Ammon's horn (tissue), 1 donor: ENCODE measurements at regions not wholly inside any gene's neighbourhood (a gene's known extent, or its start where the extent isn't known, plus 50 kb on each side); places are given as distances from the start of the nearest gene placed in this dataset.

Experiments
- DNase-seq: peaks from one replicate; pipeline ENCODE4 v3.0.0-alpha.2; 2016; ENCODE audit warnings: low spot score

DNA sequence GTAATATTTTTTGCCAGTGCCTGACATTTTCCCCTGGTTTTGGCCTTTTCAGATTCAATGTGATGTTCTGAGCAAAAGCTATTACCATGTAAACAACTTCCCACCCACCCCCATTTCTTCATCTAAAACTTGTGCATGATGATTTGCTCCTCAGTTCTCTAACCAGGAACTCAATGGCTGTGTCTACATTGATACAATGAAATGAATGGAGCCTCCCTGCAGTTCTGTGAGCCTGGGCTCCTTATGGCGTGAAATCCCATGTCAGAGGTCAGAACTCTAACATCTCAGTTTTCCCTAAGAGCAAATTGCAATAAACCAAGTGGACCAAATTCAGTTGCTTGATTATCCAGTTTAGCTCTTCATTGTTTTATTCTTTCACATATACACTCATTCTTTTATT lies 534.8 kb upstream of the LCORL start:
- DNase-seq = no peak

DNA sequence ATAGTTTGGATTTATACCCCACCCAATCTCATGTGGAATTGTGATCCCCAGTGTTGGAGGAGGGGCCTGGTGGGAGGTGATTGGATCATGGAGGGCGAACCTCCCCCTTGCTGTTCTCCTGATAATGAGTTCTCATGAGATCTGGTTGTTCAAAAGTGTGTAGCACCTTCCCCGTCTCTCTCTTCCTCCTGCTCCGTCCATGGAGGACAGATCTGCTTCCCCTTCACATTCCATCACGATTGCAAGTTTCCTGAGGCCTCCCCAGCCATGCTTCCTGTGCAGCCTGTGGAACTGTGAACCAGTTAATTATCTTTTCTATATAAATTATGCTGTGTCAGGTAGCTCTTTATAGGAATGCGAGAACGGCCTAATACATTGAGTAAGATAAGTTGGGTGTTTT lies 518.8 kb upstream of the LCORL start:
- no peak for DNase-seq

DNA sequence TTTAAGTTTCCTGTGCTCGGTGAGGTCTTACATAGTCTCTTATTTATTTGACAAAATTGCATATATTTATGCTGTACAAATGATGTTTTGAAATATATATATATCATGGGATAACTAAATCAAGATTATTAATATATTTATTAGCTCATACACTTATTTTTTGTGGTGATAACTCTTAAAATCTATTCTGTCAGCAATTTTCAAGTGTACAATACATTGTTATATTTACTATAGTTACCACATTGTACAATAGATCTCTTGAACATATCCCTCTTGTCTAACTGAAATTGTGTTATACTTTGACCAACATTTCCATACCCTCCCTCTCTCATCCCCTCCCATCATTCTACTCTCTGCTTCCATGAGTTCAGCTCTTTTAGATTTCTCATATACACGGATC lies 516.6 kb upstream of the LCORL start:
- DNase-seq = no peak

DNA sequence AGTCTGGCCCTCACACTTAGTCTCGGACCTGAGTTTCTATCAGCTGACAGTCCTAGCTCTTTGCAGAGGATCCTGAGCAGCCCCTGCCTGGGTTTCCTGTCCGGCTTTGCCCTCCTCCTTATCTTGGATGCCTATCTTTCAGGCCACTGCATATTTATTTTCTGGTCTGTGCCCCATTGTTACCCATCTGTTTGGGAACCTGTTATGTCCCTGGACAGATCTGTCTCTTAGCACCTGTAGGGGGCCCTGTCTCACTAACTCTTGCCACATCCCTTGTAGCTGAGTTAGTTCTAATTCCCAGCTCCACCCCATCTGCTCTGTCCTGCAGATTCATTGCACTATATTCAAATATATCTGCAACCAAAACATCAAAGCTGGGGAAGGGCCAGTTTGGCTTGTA lies 514.9 kb upstream of the LCORL start:
- DNase-seq = no peak

DNA sequence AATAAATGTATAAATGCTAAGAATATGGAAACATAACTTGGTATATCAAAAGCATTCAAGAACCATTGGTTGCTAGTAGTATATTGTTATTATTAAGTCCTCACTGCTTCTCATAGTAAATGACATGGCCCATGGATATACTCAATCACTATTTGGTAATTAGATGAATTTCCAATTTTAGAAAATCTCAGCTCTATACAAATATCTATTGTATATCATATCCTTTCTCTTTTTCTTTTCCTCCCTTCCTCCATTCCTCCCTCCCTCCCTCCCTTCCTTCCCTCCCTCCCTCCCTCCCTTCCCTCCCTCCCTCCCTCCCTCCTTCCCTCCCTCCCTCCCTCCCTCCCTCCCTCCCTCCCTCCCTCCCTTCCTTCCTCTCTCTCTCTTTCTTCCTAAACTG lies 514.4 kb upstream of the LCORL start:
- no peak for DNase-seq

DNA sequence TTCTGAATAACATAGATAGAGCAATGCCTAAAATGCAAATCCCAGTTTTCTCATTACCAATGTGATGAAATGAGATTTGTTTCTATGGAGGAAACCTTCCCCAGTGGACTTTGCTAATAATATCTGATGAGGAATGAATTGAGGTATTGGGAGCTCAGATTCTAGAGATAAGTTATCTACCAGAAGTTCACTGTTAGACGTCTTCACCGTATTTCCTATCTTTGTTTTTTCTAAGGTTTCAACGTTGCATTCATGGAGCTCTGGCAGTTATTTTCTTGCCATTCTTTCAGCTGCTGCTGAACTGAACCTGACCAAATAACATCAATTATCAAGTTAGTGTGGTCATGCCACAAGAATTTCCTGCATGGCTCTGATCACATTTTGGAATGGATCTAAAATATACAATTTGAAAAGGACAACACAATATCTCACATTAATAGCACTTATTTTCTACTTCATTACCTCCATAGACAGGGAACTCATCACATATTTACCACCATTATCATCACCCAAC lies 511.8 kb upstream of the LCORL start:
- DNase-seq = no peak

DNA sequence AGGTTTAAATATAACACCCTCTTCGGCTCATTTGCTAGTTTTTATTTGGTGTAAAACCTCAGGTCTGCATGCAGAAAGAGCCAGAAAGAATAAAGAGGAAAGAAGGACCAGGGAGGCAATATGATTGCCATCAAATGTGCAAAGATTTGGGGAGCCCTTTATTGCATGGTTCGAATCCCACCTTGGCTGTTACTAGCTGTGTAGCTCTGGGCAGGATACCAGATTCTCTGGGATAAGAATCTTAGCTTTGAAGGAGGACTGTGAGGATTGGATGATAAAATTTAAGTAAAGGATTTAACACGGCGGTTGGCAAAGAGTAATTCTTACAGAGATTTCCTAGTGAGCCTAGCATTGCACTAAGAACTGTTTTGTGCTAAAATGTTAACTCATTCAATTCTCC lies 510.2 kb upstream of the LCORL start:
- no peak for DNase-seq

DNA sequence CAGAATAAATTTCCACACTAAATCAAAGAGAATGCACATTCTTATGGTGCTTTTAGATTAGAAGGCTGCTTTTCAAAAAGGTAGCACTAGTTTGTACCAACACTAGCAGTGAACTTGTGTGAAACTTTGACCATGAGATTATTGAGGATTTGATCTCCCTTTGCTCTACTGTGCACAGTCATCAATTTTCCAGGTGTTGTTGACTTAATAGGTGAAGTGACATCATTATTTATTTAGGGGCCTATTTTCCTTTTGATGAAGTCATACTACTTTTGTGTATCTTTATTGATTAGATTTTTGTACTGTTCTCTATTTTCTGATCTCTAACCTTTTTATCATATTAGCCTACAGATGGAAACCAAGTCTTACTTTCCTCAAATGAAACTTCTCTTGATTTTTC lies 507.9 kb upstream of the LCORL start:
- DNase-seq = no peak

DNA sequence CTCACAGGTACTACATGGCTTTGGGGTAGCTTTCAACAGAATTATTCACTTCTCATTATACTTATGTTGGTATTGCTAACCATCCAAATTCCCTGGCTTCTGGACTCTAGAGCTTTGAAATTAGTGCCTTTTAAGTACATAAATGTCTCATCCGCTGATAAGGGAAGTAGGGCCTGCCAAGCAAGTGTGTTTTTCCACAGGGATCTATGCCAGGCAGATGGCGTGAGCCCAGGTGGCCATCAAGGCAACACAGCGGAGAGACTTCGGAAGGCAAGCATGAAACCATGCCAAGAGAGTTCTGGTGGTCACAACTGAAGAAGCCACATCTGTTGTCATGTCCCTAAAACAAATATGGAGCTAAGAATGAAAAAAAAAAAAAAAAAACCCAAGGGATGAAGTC lies 503.1 kb upstream of the LCORL start:
- DNase-seq = no peak

DNA sequence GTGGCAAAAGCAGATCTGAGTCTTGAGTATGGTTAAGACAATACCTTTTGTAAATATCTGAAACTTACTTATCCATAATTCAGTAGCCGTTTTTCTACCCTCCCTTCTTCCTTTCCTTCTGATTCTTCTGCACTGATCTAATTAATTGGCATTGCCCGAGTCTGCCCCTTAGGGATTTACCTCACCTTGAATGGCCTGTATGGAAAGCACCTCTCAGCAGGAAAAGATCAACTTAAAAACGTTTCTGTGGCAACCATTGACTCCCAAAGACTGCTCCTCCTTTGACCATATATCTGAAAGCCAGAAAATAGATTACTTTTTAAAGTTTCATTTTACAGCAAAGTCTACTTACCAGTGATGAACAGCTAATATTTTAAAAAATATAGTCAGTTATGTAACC lies 496.5 kb upstream of the LCORL start:
- no peak for DNase-seq

DNA sequence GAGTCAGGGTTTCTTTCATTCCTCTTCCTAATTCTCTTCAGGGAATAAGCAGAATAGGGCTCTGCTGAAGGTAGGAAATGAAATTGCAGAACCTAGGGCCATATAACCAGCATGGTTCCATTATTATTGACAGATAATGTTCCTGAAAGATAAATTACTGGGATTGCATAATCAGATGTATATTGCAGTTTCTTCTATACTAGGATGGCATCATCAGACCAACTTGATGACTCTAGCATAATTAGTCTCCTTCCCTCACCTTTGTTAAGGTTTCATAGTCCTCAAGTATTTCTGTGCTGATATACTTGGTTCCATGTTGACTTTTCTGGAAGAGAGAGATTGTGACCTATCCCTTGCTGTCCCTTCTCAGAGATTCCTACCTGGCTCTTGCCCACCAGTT lies 492.3 kb upstream of the LCORL start:
- DNase-seq = no peak

DNA sequence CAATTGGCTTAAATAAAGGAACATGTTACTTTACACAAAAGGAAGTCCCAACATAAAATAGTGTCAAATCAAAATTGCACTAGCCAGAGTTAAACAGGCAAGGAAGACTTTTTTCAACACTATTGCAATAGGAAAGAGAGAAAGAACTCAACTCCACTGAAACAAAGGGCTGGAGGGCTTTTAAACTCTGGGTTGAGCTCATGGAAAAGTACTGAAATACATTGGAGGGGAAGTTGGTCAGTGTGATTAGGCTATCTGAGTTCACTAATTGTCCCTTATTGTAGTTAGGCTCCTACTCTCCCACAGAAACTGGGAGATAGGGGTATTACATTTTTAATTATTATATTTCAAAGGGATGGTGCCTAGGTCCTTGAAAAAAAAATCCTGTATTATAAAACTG lies 491.2 kb upstream of the LCORL start:
- DNase-seq = no peak

DNA sequence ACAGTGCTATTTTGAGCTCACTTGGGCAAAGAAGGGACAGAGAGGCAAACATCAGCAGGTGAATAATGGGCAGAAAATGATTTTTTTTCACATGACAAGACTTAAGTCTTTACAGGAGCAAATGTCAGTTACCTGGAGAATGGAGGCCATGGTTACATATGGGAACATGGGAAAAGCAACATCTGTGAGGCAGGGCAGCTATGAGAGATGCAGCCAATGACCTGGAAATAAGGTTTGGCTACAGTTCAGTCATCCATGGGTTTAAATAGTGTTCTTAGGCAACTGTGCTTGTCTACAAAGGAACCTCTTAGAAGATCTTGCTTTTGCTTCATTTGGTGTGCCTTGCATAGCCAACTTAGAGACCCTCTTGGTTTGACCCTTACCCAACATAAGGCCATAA lies 490.2 kb upstream of the LCORL start:
- no peak for DNase-seq

DNA sequence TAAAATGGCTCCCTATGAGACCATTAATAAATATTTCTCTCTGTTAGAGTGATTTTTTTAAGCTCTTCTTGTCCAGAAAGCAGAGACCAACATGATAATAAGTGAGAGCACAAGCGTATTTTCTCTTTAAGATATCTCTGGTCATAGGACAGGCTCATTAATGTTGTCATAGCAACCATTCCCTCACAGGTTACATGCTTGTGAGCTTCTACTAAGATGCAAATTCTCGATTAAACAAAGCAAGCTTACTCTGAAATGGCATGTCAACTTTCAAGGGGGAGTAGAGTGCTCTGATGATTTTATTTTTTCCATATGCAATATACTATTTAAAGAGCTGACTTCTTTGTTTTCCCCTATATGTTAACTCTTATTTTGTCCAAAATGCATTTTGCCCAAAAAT lies 487.2 kb upstream of the LCORL start:
- DNase-seq = no peak

DNA sequence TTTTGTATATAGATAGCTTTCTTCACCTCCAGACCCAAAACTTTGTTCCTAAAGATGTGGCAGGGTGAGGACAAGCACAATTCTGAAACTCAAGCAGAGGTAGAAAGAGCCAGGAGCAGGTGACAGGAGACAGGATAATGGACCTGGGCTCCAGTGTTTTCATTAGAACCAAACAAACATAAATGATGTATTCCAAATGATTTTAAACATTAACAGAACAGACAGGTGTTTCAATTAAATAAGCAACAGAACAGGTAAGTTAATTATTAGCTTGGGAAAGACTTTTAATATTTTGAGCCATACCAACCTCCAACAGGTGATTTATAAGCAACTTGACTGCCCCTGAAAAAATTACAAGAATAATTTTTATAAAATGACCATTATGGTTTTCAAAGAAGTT lies 459.4 kb upstream of the LCORL start:
- no peak for DNase-seq

DNA sequence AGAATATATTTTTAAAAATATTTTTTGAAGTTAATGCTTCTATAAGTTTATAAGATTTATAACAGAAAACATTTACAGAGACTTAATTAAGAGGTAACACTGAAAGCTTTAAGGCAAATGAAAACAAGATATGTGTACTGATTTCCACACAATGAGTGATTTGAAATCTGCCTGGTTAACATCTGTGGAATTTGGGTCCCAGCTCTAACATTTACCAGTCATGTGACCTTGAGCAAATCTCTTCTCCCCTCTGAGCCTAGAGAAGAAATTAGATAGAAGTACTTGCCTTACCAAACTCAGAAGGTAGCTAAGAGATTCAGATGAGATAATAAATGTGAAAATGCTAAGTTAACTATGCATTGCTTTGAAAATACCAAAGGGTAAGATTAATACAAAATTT lies 458.8 kb upstream of the LCORL start:
- no peak for DNase-seq

DNA sequence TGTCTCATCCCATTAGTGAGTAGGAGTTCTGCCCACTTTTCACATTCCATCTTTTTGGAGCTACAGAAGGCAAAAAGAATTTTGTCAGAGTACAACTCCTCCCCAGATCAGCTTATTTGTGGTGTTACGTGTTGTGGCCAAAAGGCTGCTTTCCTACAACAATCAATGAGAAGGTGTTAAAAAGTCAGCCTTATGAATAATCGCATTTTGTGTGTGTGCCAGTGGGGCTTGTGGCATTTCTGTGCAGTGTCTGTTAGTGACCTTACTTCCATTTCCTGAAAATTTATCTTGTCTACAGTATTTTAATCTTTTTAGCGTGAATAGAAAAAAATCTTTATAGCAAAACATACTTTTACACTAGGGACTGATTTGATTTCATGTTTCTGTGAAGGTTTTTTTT lies 458.3 kb upstream of the LCORL start:
- no peak for DNase-seq

DNA sequence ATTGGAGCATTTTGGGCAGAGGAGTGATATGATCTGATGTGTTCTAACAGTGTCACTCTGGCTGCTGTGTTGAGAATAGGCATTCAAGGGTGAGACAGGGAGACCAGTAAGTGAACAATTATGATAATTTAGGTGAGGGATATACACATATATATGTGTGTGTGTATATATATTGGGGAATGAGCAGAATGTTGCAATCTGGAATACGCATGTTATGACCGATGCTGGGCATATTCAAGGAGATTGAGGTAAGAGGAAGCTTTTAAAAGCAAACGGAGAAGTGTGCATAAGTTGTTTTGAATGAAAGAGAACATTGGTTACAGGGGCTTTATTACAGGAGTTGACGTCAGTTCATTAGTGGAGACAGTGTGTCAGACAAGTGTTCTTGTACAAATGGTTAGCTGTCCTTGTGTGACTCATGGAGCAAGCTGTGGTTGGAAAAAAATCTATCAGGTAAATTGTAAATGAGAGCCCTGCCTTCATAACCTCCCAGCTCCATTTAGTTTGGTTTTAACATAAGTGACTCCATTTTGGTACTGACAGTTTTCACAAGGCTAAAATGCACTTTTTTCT lies 442.5 kb upstream of the LCORL start:
- DNase-seq = no peak

DNA sequence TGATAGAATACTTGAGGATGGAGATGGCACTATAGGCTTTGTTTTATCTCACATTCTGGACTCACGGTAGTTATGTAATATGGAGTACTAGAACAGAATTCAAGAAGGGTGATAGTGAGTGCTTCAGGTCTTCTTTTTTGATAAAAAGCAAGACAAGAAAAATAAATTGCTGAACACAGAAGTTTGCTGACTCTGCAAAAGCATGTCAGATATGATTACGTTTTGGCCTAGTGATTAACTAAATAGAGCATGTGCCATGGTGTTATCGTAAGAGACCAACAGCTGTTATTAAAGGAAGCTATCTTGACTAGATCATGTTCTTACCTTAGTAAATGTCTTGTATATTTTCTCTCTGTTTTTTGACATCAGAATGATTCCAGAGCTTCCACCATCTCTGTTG lies 436.9 kb upstream of the LCORL start:
- no peak for DNase-seq

DNA sequence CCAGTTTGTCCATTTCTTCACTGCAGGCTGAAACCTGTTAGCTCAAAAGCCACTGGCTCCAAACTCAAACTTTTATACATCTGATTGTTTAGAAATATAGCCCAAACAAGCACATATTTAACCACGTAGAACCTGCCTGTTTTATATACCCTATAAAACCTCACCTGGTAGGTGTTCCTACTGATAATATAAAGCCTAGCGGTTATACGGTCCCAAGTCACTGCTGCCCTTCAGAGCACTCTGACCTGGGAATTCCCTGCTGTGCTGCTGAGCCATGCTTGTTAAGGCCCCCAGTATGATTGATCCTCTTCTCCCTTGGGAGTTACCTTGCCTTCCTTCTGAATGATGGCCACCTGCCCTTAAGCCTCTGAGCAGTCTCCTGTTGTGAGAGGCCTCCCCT lies 432.8 kb upstream of the LCORL start:
- DNase-seq = no peak

DNA sequence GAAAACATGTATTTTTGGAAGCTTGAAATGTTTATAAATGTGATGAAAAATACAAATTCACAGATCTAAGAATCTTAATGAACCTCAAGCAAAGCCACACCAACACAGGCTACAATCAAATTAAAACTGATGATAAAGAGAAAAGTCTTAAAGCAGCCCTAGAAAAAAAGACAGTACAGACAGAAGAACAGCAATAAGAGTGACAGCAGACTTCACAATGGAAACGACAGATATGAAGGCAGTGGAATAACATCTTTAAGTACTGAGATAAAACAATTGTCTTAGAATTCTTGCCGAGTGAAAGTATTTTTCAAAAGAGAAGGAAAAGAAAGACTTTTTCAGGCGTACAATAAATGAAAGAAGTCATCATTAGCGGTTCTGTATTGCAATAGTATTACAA lies 423.6 kb upstream of the LCORL start:
- DNase-seq = no peak

DNA sequence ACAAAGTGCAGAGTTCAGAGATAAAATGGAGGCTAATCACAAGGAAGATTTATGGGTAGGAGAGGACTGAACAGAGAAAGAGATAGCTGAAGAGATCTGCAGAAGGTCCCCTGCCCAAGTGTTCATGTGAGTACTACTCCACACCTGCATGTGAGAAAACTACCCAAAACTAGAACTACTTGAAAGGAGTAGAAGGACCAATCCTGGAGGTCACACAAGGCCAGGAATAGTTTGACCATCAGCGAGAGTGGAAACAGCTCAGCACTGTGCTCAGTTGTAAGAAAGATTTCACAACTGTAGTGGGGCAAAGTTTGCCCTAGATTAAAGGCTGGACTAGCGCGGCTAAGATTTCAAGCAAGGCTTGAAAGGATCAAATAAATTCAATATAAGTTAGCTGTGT lies 422.7 kb upstream of the LCORL start:
- no peak for DNase-seq

DNA sequence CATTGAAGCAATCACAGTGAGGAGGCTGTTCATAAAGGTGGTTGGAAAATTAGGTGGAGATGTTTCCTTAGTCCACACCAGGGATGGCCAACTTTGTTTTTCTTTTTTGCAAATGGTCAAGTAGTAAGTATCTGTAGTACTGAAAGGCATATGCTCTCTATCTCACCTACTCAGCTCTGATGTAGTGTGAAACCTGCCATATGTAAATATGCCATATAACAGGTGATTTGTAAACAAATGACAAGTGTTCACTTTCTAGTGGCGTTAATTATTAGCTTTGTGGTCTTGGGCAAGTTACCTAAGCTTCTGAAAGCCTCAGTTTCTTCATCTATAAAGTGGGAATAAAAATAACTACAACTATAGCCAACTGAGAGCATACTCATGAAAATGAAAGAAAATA lies 421.4 kb upstream of the LCORL start:
- DNase-seq = no peak

DNA sequence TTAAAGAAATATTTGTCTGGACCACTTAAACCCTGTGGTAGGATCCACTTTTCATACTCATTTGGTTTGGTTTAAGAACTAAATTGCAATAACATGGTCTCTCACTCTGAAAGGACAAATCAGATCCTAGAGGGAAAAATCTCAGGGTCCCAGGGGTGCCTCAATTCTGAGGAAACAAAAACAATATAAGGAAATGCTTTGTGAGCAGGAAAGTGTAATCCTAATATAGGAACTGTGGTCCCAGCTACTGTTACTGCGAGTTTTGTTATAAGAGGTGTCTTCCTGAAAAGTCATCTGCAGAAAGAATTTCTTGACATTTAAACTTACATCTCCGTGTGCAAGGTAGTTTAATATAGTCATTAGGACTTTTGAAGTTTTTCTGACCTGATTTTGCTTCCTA lies 420.1 kb upstream of the LCORL start:
- no peak for DNase-seq

DNA sequence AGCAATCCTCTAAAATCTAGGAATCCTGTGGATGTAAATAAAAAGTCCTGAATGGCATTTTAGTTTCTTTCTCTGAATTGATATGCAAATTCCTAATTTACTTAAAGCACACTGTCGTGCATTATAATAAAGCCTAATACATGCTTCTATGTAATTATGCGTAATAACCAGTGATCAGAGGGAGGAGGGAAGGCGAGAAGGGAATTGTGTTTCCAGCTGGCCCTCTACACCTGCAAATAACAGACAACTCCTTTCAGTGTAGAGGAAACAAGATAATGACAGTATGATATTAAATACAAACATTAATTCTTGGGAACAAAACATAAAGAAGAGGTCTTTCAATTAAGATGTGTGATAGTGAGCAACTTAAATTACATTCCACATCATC lies 419.6 kb upstream of the LCORL start:
- DNase-seq = no peak
